Activated CD4-positive, alpha-beta T cell treated with anti-CD3 and anti-CD28 coated beads, Interleukin-10, Interleukin-2, amounts not matched to agents 100 ng/mL and 50 ng/mL, durations not matched to agents 16 hours and 8 hours (primary cell): ENCODE measurements at regions not wholly inside any gene's neighbourhood (a gene's known extent, or its start where the extent isn't known, plus 50 kb on each side); places are given as distances from the start of the nearest gene placed in this dataset.
"Not testable (repeated sequence)": the region's sequence is repeated elsewhere in the genome, so short reads cannot be mapped to it uniquely, and the experiment has no call there.

Experiments
- DNase-seq: peaks from one replicate; pipeline ENCODE4 v3.0.0-alpha.2; 2020

GRCh38 chr1:148309940-148310500 lies 157.9 kb upstream of the NBPF11 start:
- no peak for DNase-seq

- DNase-seq: peak; percentile 18
Measured at GRCh38 chr1:148308832-148309458, 156.9 kb upstream of the NBPF11 start.

- no peak for DNase-seq
Measured at GRCh38 chr1:148307583-148308185, 155.6 kb upstream of the NBPF11 start.

GRCh38 chr1:148304935-148305334 lies 152.9 kb upstream of the NBPF11 start:
- DNase-seq: not testable (repeated sequence)

GRCh38 chr1:148302586-148303364 lies 150.7 kb upstream of the NBPF11 start:
- DNase-seq: peak; percentile 84

GRCh38 chr1:148297852-148298251 lies 145.8 kb upstream of the NBPF11 start:
- not testable (repeated sequence) for DNase-seq

GRCh38 chr1:148296511-148296910 lies 144.4 kb upstream of the NBPF11 start:
- no peak for DNase-seq

GRCh38 chr1:148294116-148294807 lies 142.2 kb upstream of the NBPF11 start:
- no peak for DNase-seq

GRCh38 chr1:148293651-148294050 lies 141.6 kb upstream of the NBPF11 start:
- no peak for DNase-seq

- no peak for DNase-seq
Measured at GRCh38 chr1:148292915-148293314, 140.8 kb upstream of the NBPF11 start.

- DNase-seq: no peak
Measured at GRCh38 chr1:148290881-148291280, 138.8 kb upstream of the NBPF11 start.

GRCh38 chr1:148289647-148290046 lies 137.6 kb upstream of the NBPF11 start:
- DNase-seq: no peak

GRCh38 chr1:148285946-148286345 lies 133.9 kb upstream of the NBPF11 start:
- DNase-seq: not testable (repeated sequence)

GRCh38 chr1:148280831-148281572 lies 128.9 kb upstream of the NBPF11 start:
- DNase-seq: not testable (repeated sequence)

GRCh38 chr1:148279002-148279542 lies 127.0 kb upstream of the NBPF11 start:
- not testable (repeated sequence) for DNase-seq

GRCh38 chr1:148277865-148278279 lies 125.8 kb upstream of the NBPF11 start:
- DNase-seq: not testable (repeated sequence)

- DNase-seq: not testable (repeated sequence)
Measured at GRCh38 chr1:148267066-148267465, 115.0 kb upstream of the NBPF11 start.

GRCh38 chr1:148264374-148265276 lies 112.5 kb upstream of the NBPF11 start:
- peak; percentile 76 for DNase-seq

- DNase-seq: no peak
Measured at GRCh38 chr1:148263906-148264255, 111.8 kb upstream of the NBPF11 start.

- DNase-seq: peak; percentile 87
Measured at GRCh38 chr1:148263128-148263905, 111.2 kb upstream of the NBPF11 start.
